GM18498 (cell line): ENCODE measurements at regions not wholly inside any gene's neighbourhood (a gene's known extent, or its start where the extent isn't known, plus 50 kb on each side); places are given as distances from the start of the nearest gene placed in this dataset.

ENCODE experiments used
- ATAC-seq: cut with Tn5 transposase; IDR thresholded peaks from one replicate; pipeline ENCODE4 v1.9.1; 2021; ENCODE audit warnings: mild to moderate bottlenecking, moderate library complexity; ENCODE audit not compliant: unreplicated experiment

GRCh38 chr2:133716166-133716565, 147.9 kb upstream of the NCKAP5 start:
- ATAC-seq = no peak

GRCh38 chr2:133717497-133717896, 149.2 kb upstream of the NCKAP5 start:
- ATAC-seq = no peak

GRCh38 chr2:133718688-133719201, 150.5 kb upstream of the NCKAP5 start:
- ATAC-seq = no peak

GRCh38 chr2:133720429-133720828, 152.2 kb upstream of the NCKAP5 start:
- ATAC-seq = no peak

GRCh38 chr2:133721118-133721517, 152.9 kb upstream of the NCKAP5 start:
- ATAC-seq = no peak

- ATAC-seq = no peak
These were observed 154.9 kb upstream of the NCKAP5 start for GRCh38 chr2:133723133-133723532.

- ATAC-seq = no peak
These were observed 158.7 kb upstream of the NCKAP5 start for GRCh38 chr2:133726973-133727372.

- ATAC-seq = no peak
These were observed 163.8 kb upstream of the NCKAP5 start for GRCh38 chr2:133732059-133732458.

GRCh38 chr2:133732982-133733900, 165.0 kb upstream of the NCKAP5 start:
- ATAC-seq = no peak

GRCh38 chr2:133733901-133734255, 165.6 kb upstream of the NCKAP5 start:
- ATAC-seq = no peak

GRCh38 chr2:133734716-133735495, 166.6 kb upstream of the NCKAP5 start:
- ATAC-seq = no peak

GRCh38 chr2:133736674-133737073, 168.4 kb upstream of the NCKAP5 start:
- ATAC-seq = no peak

- no peak for ATAC-seq
These were observed 169.2 kb upstream of the NCKAP5 start for GRCh38 chr2:133737242-133737993.

- ATAC-seq = no peak
These were observed 170.8 kb upstream of the NCKAP5 start for GRCh38 chr2:133739039-133739438.

- no peak for ATAC-seq
These were observed 172.2 kb upstream of the NCKAP5 start for GRCh38 chr2:133740500-133740899.

GRCh38 chr2:133748007-133748700, 179.9 kb upstream of the NCKAP5 start:
- ATAC-seq = no peak

- ATAC-seq = no peak
These were observed 185.4 kb upstream of the NCKAP5 start for GRCh38 chr2:133753665-133754064.

GRCh38 chr2:133755480-133756300, 187.4 kb upstream of the NCKAP5 start:
- no peak for ATAC-seq

GRCh38 chr2:133756833-133757232, 188.6 kb upstream of the NCKAP5 start:
- no peak for ATAC-seq

- no peak for ATAC-seq
These were observed 192.1 kb upstream of the NCKAP5 start for GRCh38 chr2:133760376-133760775.
